NB4 (cell line): ENCODE measurements at regions not wholly inside any gene's neighbourhood (a gene's known extent, or its start where the extent isn't known, plus 50 kb on each side); places are given as distances from the start of the nearest gene placed in this dataset.

Experiments
- DNase-seq: peaks from one replicate; pipeline ENCODE4 v3.0.0; 2010; ENCODE audit warnings: low read depth
- H3K4me3 ChIP-seq: one replicate; pipeline ENCODE4 v1.5.1; 2011; ENCODE audit warnings: mild to moderate bottlenecking, low read depth, low read length, moderate library complexity
- MYC ChIP-seq: IDR thresholded peaks from 2 replicates; pipeline ENCODE4 v1.6.1; 2011; ENCODE audit warnings: low read depth, low read length
- POLR2A ChIP-seq: IDR thresholded peaks from 2 replicates; pipeline ENCODE4 v1.6.1; 2011; ENCODE audit warnings: mild to moderate bottlenecking; ENCODE audit not compliant: insufficient read length; ENCODE audit errors: extremely low read depth
- TF ChIP-seq, protein P1 (sequence below): IDR thresholded peaks from one replicate; pipeline ENCODE4 v1.5.1; 2012; ENCODE audit warnings: low read depth, low read length
- TF ChIP-seq, protein P2 (sequence below): IDR thresholded peaks from 2 replicates; pipeline ENCODE4 v1.6.1; 2011; ENCODE audit warnings: low read depth, low read length

DNA sequence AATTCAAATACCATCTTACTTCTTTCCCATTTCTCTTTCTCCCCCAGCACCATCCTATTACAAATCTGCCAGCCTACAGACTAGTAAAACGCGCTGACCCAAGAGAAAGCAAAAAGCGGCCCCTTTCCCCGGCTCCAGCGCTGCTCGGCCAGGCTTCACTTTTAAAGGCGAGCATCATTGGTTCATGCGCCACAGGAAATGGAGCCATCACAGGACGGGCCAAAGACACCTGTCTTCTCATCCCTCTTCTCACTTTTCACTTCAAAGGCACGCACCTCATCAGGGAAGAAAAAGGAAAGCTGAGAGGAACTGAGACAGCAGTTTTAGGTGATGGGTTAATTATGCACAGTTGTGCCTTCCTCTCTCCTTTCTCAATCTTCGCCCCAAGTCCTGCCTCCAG lies 664.2 kb upstream of the USP24 start:
- TF ChIP-seq POLR2A (no peak), MYC (no peak)
- TF ChIP-seq, protein P1, sequence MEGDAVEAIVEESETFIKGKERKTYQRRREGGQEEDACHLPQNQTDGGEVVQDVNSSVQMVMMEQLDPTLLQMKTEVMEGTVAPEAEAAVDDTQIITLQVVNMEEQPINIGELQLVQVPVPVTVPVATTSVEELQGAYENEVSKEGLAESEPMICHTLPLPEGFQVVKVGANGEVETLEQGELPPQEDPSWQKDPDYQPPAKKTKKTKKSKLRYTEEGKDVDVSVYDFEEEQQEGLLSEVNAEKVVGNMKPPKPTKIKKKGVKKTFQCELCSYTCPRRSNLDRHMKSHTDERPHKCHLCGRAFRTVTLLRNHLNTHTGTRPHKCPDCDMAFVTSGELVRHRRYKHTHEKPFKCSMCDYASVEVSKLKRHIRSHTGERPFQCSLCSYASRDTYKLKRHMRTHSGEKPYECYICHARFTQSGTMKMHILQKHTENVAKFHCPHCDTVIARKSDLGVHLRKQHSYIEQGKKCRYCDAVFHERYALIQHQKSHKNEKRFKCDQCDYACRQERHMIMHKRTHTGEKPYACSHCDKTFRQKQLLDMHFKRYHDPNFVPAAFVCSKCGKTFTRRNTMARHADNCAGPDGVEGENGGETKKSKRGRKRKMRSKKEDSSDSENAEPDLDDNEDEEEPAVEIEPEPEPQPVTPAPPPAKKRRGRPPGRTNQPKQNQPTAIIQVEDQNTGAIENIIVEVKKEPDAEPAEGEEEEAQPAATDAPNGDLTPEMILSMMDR, result no peak
- TF ChIP-seq, protein P2, sequence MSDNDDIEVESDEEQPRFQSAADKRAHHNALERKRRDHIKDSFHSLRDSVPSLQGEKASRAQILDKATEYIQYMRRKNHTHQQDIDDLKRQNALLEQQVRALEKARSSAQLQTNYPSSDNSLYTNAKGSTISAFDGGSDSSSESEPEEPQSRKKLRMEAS, result no peak
- no peak for DNase-seq
- H3K4me3 ChIP-seq, result no peak overlapping the region

DNA sequence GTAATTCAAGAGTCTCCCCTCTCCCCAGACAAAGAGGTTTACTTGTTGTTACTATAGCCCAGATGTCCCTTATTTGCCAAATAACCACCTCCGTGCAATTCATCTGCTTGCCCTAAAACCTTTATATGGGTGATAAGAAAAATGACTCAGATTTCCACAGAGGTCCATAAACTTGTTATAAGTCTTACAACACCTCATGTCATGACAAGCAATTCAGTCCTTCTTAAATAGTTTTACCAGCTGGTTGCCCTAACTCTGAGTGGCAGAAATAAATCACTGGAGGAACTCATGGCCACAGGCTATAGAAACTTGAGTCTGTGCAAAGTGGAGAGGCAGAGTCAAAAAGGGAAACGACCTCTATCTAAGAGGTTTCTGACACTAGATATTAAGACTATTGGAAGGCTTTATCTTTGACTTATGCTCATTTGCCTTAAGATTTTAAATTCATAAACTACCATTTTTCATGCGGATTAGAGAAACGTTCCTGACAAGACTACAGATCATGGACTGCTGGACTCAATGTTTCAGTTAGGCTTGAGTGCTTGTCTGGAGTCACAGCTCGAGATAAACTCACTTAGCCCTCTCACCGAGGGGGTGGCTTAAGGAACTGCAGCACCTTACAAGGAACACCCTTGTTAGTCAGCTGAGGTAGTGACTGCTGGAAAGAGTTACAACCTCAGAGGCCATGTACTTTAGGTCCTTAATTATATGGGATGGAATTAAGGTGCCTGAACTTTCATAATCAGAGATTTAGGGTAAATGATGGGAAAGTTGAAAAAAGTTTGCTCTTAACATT lies 662.5 kb upstream of the USP24 start:
- no peak for TF ChIP-seq MYC
- no peak for TF ChIP-seq POLR2A
- TF ChIP-seq, protein P1, result no peak
- TF ChIP-seq, protein P2, result no peak
- no peak for DNase-seq
- no peak overlapping the region for H3K4me3 ChIP-seq

DNA sequence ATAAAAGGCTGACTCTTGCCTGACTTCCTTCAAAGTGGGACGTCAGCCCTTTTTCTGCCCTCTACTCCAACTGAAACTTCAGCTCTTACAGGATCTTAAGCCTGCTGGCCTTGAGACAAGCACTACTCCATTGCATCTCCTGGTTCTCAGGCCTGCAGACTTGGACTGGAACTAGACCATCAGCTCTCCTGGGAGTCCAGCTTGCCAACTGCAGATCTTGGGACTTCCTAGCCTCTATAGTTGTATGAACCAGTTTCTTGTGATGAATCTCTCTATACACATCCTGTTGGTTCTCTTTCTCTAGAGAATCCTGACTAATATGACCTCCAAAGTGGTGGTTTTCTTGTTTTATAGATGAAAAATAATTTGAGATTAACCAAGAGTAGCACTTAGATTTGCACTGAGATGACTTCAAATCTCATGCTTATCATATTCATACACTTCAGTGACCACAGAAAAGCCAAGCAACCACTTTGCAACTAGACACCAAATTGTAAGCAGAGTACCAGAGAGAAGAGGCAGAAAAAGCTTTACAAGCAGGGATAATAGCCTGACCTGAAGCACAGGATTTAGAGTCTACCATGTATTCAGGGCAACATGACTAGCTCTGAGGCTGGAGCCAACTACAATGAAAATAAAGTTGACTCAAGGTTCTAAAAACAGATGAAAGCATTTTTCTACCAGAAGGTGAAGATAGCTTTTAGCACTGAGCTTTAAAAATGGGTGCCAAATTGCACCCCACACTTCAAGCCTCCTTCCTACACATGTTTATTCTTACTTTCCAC lies 661.3 kb upstream of the USP24 start:
- no peak for DNase-seq
- H3K4me3 ChIP-seq, result no peak overlapping the region
- no peak for TF ChIP-seq MYC
- TF ChIP-seq, protein P2, result no peak
- no peak for TF ChIP-seq POLR2A
- TF ChIP-seq, protein P1, result no peak

DNA sequence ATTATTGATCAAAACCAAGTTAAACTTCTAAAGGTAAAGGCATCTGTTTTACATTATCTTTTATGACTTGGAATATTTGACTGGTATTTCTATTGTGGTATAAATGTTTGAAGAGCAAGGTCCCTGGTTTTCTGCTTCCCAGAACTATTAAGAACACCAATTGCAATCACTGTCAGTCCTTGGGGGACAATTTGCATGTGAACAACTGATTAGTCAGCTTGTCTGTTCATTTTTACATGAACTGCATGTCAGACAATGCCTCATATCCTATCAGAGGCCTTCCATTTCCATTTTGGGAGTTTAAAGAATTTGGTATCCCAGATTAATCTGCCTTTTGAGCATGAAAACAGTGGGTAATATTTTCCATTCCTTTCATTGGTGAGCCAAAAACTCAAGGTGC lies 654.9 kb upstream of the USP24 start:
- H3K4me3 ChIP-seq, result no peak overlapping the region
- DNase-seq, result no peak
- TF ChIP-seq MYC (no peak), POLR2A (no peak)
- TF ChIP-seq, protein P2, result no peak
- TF ChIP-seq, protein P1, result no peak

DNA sequence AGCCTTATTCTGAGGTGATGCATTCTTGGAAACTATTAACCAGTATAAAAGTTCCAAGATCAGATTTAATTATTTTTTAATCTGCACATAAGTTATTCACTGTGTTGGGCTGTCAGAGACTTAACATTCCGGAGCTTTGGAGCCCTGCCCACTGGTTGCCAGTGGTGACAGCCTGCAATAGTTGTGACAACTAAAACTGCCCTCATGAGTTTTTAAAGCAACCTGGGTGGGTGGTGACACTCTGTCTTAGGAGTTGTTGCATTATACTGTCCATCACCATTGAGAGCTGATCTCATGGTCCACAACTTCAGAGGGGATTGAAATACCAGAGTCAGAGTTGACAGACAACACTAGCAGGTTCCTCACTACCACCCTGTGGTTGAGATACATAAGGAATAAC lies 653.9 kb upstream of the USP24 start:
- TF ChIP-seq, protein P2, result no peak
- no peak for TF ChIP-seq MYC
- TF ChIP-seq, protein P1, result no peak
- TF ChIP-seq POLR2A, result no peak
- H3K4me3 ChIP-seq, result no peak overlapping the region
- DNase-seq, result no peak
